OCI-LY1 (cell line): ENCODE measurements at regions not wholly inside any gene's neighbourhood (a gene's known extent, or its start where the extent isn't known, plus 50 kb on each side); places are given as distances from the start of the nearest gene placed in this dataset.

ENCODE experiments used
- EZH2 ChIP-seq: fragments of 200-600 bp; sonication (generic), shearing (Covaris generic); IDR thresholded peaks from 2 replicates; pipeline ENCODE4 v1.8.0; 2017; ENCODE audit warnings: borderline replicate concordance, mixed run types, mild to moderate bottlenecking, antibody characterized with exemption, low read length, moderate library complexity, mixed read lengths
- TF ChIP-seq, protein P1 (sequence below): fragments of 200-600 bp; sonication (generic), shearing (Covaris generic); IDR thresholded peaks from 2 replicates; pipeline ENCODE4 v1.5.1; 2017; ENCODE audit warnings: mild to moderate bottlenecking, antibody characterized with exemption, low read length, moderate library complexity, mixed read lengths

DNA sequence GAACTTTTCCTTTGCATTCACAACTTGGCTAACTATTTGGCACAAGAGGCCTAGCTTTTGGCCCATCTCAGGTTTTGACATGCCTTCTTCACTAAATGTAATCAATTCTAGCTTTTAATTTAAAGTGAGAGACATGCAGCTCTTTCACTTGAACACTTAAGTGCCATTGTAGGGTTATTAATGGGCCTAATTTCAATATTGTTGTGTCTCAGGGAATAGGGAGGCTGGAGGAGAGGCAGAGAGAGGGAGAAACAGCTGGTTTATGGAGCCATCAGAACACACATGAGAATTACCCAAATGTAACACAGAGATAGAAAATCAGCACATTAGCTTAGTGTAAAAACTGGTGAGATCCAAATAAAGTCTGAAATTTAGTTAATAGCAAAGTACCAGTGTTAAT, 157.4 kb downstream of the RPAP3 start:
- TF ChIP-seq, protein P1, sequence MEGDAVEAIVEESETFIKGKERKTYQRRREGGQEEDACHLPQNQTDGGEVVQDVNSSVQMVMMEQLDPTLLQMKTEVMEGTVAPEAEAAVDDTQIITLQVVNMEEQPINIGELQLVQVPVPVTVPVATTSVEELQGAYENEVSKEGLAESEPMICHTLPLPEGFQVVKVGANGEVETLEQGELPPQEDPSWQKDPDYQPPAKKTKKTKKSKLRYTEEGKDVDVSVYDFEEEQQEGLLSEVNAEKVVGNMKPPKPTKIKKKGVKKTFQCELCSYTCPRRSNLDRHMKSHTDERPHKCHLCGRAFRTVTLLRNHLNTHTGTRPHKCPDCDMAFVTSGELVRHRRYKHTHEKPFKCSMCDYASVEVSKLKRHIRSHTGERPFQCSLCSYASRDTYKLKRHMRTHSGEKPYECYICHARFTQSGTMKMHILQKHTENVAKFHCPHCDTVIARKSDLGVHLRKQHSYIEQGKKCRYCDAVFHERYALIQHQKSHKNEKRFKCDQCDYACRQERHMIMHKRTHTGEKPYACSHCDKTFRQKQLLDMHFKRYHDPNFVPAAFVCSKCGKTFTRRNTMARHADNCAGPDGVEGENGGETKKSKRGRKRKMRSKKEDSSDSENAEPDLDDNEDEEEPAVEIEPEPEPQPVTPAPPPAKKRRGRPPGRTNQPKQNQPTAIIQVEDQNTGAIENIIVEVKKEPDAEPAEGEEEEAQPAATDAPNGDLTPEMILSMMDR: no peak
- no peak for TF ChIP-seq EZH2
